ENCODE measurements at regions not wholly inside any gene's neighbourhood (a gene's known extent, or its start where the extent isn't known, plus 50 kb on each side); places are given as distances from the start of the nearest gene placed in this dataset.

GRCh38 chr6:163745536-163746400, 331.2 kb downstream of the QKI start:
- TF ChIP-seq CTCF (conservative IDR thresholded peaks at IDR 0.05; ENCODE audit: low read length) (no peak), EZH2phosphoT487 (IDR thresholded peaks at IDR 0.05; ENCODE audit: borderline replicate concordance) (no peak)
